ENCODE measurements at regions not wholly inside any gene's neighbourhood (a gene's known extent, or its start where the extent isn't known, plus 50 kb on each side); places are given as distances from the start of the nearest gene placed in this dataset.
"Not testable (repeated sequence)": the region's sequence is repeated elsewhere in the genome, so short reads cannot be mapped to it uniquely, and the experiment has no call there.

DNA sequence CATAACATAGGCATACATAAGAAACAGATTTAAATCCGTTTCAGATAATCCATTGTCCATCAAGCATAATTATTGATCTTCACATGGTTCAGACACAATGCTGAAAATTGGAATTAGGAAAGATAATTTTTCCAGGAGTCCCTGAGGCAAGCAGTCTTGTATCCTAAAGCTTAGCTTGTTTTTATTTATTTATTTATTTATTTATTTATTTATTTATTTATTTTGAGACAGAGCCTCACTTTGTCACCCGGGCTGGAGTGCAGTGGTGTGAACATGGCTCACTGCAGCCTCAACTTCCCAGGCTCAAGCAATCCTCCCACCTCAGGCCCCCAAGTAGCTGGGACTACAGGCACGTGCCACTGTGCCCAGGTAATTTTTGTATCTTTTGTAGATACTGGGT is 89.7 kb upstream of the USP25 start:
- DNase-seq: not testable (repeated sequence)

- no peak for DNase-seq
Measured at GRCh38 chr21:15644489-15644888, 85.3 kb upstream of the USP25 start.

DNA sequence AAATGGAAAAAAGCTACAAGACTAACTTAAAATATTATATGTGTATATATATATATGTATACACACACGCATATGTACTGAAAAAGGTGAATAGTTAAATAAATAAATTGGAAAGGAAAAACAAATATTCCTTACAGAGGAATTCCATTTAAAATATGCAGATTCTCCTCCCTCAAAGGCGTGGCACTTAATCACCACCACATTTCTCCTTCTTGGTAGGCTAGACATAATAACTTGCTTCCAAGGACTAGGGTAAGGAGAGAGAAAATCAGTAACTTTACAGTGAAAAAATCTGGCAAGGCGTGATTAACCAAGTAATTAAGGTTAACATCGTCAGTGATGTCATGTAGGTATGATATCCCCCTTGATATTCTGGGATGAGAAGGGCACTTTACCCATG is 84.0 kb upstream of the USP25 start:
- DNase-seq: no peak

DNA sequence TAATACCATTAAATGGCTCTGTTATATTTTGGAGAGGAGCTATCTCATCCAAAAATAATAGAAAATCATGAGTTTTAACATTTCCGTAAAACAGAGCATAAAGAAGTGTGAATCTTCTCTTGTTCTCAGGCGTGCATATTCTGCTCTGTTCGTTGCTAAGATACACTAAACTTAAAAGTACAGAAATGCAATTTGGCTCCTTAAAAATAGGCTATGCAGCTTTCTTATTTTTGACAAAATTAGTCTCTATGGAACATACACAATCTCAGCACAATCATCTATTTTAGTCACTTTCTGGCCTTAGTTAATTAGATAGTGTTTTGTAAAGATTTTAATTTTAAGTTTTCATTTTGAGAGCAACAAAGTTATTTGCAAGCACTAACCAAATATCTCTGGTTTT is 79.0 kb upstream of the USP25 start:
- no peak for DNase-seq

GRCh38 chr21:15651172-15651571 is 78.6 kb upstream of the USP25 start:
- DNase-seq: no peak

DNA sequence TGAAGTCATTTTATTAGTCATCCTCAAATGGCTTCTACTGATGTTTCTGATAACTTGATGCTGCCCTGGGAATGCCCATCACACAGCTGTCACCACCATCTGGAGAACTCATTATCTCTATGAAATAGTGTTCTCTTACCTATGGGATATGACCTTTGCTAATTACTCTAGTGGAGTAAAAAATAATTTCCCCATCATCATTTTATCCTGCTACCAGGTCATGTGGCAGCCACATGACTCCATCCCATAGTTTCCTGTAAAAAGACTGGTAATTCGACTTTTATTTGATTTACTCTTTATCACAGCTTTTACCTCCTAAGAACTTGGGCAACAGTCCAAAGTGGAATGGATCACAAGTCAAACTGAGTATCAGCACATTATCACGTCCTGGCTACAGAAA is 76.1 kb upstream of the USP25 start:
- DNase-seq: no peak

GRCh38 chr21:15654171-15654570 is 75.6 kb upstream of the USP25 start:
- DNase-seq: no peak

DNA sequence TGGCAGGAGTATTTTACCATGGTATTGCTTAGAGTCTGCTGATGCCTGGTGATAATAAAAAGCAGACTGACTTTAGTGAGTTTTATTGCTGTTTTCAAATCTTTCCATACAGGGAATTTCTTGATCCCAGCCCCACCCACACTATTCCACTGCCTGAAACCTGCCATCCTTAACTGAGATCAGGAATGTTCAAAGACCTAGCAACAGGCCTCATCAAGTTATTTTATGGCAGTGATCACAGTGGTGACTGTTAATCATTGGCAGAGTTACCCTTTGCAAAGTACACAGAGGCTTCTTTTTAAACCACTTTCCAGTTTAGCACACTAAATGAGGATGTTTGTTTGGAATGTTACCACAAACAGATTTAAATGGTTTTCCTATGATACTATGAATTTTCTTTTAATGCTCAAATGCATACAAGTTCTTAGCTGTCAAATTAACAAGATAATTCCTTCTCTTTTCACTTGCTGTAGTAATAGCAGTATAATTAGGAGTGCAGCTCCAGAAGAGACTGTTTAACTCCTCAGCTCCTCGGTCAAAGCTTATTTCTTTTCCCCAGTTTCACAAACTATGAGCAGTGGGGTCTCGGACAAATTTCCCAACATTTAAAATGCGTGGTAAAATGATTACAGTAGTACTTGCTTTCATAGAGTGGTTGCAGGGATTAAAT is 69.9 kb upstream of the USP25 start:
- no peak for DNase-seq

DNA sequence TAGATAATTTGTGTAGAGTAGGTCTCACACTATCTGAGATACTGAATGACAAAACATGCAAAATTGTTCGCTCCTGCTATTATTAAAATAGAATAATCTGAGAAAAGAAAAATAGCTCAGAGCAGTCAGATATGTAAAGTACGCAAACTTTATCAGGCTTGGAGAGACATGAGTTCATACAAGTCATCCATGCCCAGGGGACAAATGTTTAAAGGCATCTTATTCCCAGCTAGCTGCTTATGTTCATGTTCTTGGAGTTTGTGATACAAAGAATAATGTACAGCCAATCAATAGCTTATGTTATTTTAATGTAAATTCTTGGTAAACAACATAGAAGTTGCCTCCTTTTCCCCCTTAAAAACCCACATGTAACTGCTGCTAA is 69.4 kb upstream of the USP25 start:
- no peak for DNase-seq

- DNase-seq: no peak
Measured at GRCh38 chr21:15667010-15667409, 62.8 kb upstream of the USP25 start.

- DNase-seq: no peak
Measured at GRCh38 chr21:15667819-15668218, 62.0 kb upstream of the USP25 start.

GRCh38 chr21:15669247-15669646 is 60.5 kb upstream of the USP25 start:
- DNase-seq: no peak

- DNase-seq: no peak
Measured at GRCh38 chr21:15671188-15671587, 58.6 kb upstream of the USP25 start.

GRCh38 chr21:15672578-15672977 is 57.2 kb upstream of the USP25 start:
- DNase-seq: not testable (repeated sequence)

DNA sequence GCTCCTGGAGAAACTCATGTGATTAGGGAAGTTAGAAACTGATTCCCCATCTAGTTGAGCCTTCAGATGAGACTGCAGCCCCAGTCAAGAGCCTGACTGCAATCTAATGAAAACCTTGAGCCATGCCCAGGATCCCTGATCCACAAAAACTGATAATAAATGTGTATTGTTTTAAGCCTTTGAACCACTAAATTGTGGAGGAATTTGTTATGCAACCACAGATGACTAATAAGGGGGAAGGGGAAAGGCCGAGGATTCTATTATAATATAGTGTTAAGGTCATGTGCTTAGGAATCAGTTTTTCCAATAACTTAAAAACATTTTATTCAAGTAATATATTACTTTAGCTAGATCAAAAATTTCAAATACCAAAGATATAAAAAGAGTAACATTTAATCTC is 52.8 kb upstream of the USP25 start:
- DNase-seq: no peak

- DNase-seq: no peak
Measured at GRCh38 chr21:15679630-15680029, 50.2 kb upstream of the USP25 start.
